ENCODE measurements at regions not wholly inside any gene's neighbourhood (a gene's known extent, or its start where the extent isn't known, plus 50 kb on each side); places are given as distances from the start of the nearest gene placed in this dataset.

- Histone ChIP-seq H3K9me3 (ENCODE audit: control insufficient read depth, low read length) (no peaks in the 10 kb centered on the region), H3K27ac (ENCODE audit: low read depth in 1 of 2, low read length in 2 of 2) (no peak overlapping the region), H3K4me3 (ENCODE audit: low read length in 2 of 2) (no peak overlapping the region), H3K27me3 (ENCODE audit: control insufficient read depth in 1 of 2, insufficient read depth in 2 of 2, low read length in 1 of 2) (no peaks in the 10 kb centered on the region), H3K4me1 (ENCODE audit: control insufficient read depth in 1 of 2, insufficient read depth in 2 of 2, low read length in 2 of 2) (no peaks in the 10 kb centered on the region), H3K36me3 (ENCODE audit: control insufficient read depth in 1 of 2, insufficient read depth in 2 of 2, low read length in 1 of 2) (no peaks in the 10 kb centered on the region)
- intact Hi-C loops (cut with DNase I): no loop called here
- no peak for DNase-seq
- no peak for ATAC-seq (ENCODE audit: low FRiP score)
- 92 to 94% methylated on average over 3 of the region's 4 CpGs for WGBS, 2 donors
These were observed 1005.1 kb upstream of the FAM98A start for GRCh38 chr2:34604164-34604563.

GRCh38 chr2:34602262-34602661, 1003.2 kb upstream of the FAM98A start:
- WGBS, 2 donors: 53 to 57% methylated on average over 3 of the region's 3 CpGs
- DNase-seq: no peak
- no peak for ATAC-seq (ENCODE audit: low FRiP score)
- intact Hi-C loops (cut with DNase I): no loop called here
- Histone ChIP-seq H3K9me3 (ENCODE audit: control insufficient read depth, low read length) (no peaks in the 10 kb centered on the region), H3K27me3 (ENCODE audit: control insufficient read depth in 1 of 2, insufficient read depth in 2 of 2, low read length in 1 of 2) (no peaks in the 10 kb centered on the region), H3K36me3 (ENCODE audit: control insufficient read depth in 1 of 2, insufficient read depth in 2 of 2, low read length in 1 of 2) (no peaks in the 10 kb centered on the region), H3K4me3 (ENCODE audit: low read length in 2 of 2) (no peak overlapping the region), H3K27ac (ENCODE audit: low read depth in 1 of 2, low read length in 2 of 2) (no peak overlapping the region), H3K4me1 (ENCODE audit: control insufficient read depth in 1 of 2, insufficient read depth in 2 of 2, low read length in 2 of 2) (no peaks in the 10 kb centered on the region)

GRCh38 chr2:34601561-34601960, 1002.5 kb upstream of the FAM98A start:
- intact Hi-C loops (cut with DNase I): no loop called here
- H3K27me3 ChIP-seq (ENCODE audit: control insufficient read depth in 1 of 2, insufficient read depth in 2 of 2, low read length in 1 of 2): no peaks in the 10 kb centered on the region
- H3K4me3 ChIP-seq (ENCODE audit: low read length in 2 of 2): no peak overlapping the region
- no peaks in the 10 kb centered on the region for H3K4me1 ChIP-seq (ENCODE audit: control insufficient read depth in 1 of 2, insufficient read depth in 2 of 2, low read length in 2 of 2)
- H3K9me3 ChIP-seq (ENCODE audit: control insufficient read depth, low read length): no peaks in the 10 kb centered on the region
- ATAC-seq (ENCODE audit: low FRiP score) (no peak), DNase-seq (no peak)
- 67 to 73% methylated on average over 2 of the region's 2 CpGs for WGBS, 2 donors
- no peaks in the 10 kb centered on the region for H3K36me3 ChIP-seq (ENCODE audit: control insufficient read depth in 1 of 2, insufficient read depth in 2 of 2, low read length in 1 of 2)
- no peak overlapping the region for H3K27ac ChIP-seq (ENCODE audit: low read depth in 1 of 2, low read length in 2 of 2)

- ATAC-seq (ENCODE audit: low FRiP score) (no peak), DNase-seq (no peak)
- Histone ChIP-seq H3K4me3 (ENCODE audit: low read length in 2 of 2) (no peak overlapping the region), H3K9me3 (ENCODE audit: control insufficient read depth, low read length) (no peaks in the 10 kb centered on the region), H3K36me3 (ENCODE audit: control insufficient read depth in 1 of 2, insufficient read depth in 2 of 2, low read length in 1 of 2) (no peaks in the 10 kb centered on the region), H3K4me1 (ENCODE audit: control insufficient read depth in 1 of 2, insufficient read depth in 2 of 2, low read length in 2 of 2) (no peaks in the 10 kb centered on the region), H3K27me3 (ENCODE audit: control insufficient read depth in 1 of 2, insufficient read depth in 2 of 2, low read length in 1 of 2) (no peaks in the 10 kb centered on the region), H3K27ac (ENCODE audit: low read depth in 1 of 2, low read length in 2 of 2) (no peak overlapping the region)
- 80 to 84% methylated on average over 2 of the region's 2 CpGs for WGBS, 2 donors
- intact Hi-C loops (cut with DNase I): no loop called here
These were observed 979.5 kb upstream of the FAM98A start for GRCh38 chr2:34578641-34579040.

GRCh38 chr2:34570266-34570872, 971.3 kb upstream of the FAM98A start:
- ATAC-seq (ENCODE audit: low FRiP score): no peak

GRCh38 chr2:34567128-34567527, 968.0 kb upstream of the FAM98A start:
- ATAC-seq (ENCODE audit: low FRiP score) (no peak), DNase-seq (no peak)
- Histone ChIP-seq H3K36me3 (ENCODE audit: control insufficient read depth in 1 of 2, insufficient read depth in 2 of 2, low read length in 1 of 2) (no peaks in the 10 kb centered on the region), H3K27me3 (ENCODE audit: control insufficient read depth in 1 of 2, insufficient read depth in 2 of 2, low read length in 1 of 2) (no peaks in the 10 kb centered on the region), H3K4me1 (ENCODE audit: control insufficient read depth in 1 of 2, insufficient read depth in 2 of 2, low read length in 2 of 2) (no peaks in the 10 kb centered on the region), H3K27ac (ENCODE audit: low read depth in 1 of 2, low read length in 2 of 2) (no peak overlapping the region), H3K9me3 (ENCODE audit: control insufficient read depth, low read length) (no peaks in the 10 kb centered on the region), H3K4me3 (ENCODE audit: low read length in 2 of 2) (no peak overlapping the region)
- intact Hi-C loops (cut with DNase I): no loop called here
- 43 to 61% methylated on average over 7 of the region's 7 CpGs for WGBS, 2 donors

More at GRCh38 chr2:34570266-34570872, 971.3 kb upstream of the FAM98A start:
- H3K27me3 ChIP-seq (ENCODE audit: control insufficient read depth in 1 of 2, insufficient read depth in 2 of 2, low read length in 1 of 2): no peaks in the 10 kb centered on the region
- H3K27ac ChIP-seq (ENCODE audit: low read depth in 1 of 2, low read length in 2 of 2): no peak overlapping the region
- no peaks in the 10 kb centered on the region for H3K4me1 ChIP-seq (ENCODE audit: control insufficient read depth in 1 of 2, insufficient read depth in 2 of 2, low read length in 2 of 2)
- no peaks in the 10 kb centered on the region for H3K36me3 ChIP-seq (ENCODE audit: control insufficient read depth in 1 of 2, insufficient read depth in 2 of 2, low read length in 1 of 2)
- intact Hi-C loops (cut with DNase I): no loop called here
- no peak for DNase-seq
- no peak overlapping the region for H3K4me3 ChIP-seq (ENCODE audit: low read length in 2 of 2)
- no peaks in the 10 kb centered on the region for H3K9me3 ChIP-seq (ENCODE audit: control insufficient read depth, low read length)
- WGBS, 2 donors: 56 to 59% methylated on average over 7 of the region's 7 CpGs

GRCh38 chr2:34552337-34552736, 953.2 kb upstream of the FAM98A start:
- intact Hi-C loops (cut with DNase I): no loop called here
- WGBS, 2 donors: 92 to 93% methylated on average over 5 of the region's 5 CpGs
- no peaks in the 10 kb centered on the region for H3K36me3 ChIP-seq (ENCODE audit: control insufficient read depth in 1 of 2, insufficient read depth in 2 of 2, low read length in 1 of 2)

GRCh38 chr2:34549710-34550345, 950.7 kb upstream of the FAM98A start:
- DNase-seq (no peak), ATAC-seq (ENCODE audit: low FRiP score) (no peak)
- Histone ChIP-seq H3K27me3 (ENCODE audit: control insufficient read depth in 1 of 2, insufficient read depth in 2 of 2, low read length in 1 of 2) (no peaks in the 10 kb centered on the region), H3K4me3 (ENCODE audit: low read length in 2 of 2) (no peak overlapping the region), H3K36me3 (ENCODE audit: control insufficient read depth in 1 of 2, insufficient read depth in 2 of 2, low read length in 1 of 2) (no peaks in the 10 kb centered on the region), H3K9me3 (ENCODE audit: control insufficient read depth, low read length) (no peaks in the 10 kb centered on the region), H3K4me1 (ENCODE audit: control insufficient read depth in 1 of 2, insufficient read depth in 2 of 2, low read length in 2 of 2) (no peaks in the 10 kb centered on the region), H3K27ac (ENCODE audit: low read depth in 1 of 2, low read length in 2 of 2) (no peak overlapping the region)
- intact Hi-C loops (cut with DNase I): no loop called here
- WGBS, 2 donors: 80 to 81% methylated on average over 3 of the region's 3 CpGs

More at GRCh38 chr2:34552337-34552736, 953.2 kb upstream of the FAM98A start:
- ATAC-seq (ENCODE audit: low FRiP score) (no peak), DNase-seq (no peak)
- Histone ChIP-seq H3K27me3 (ENCODE audit: control insufficient read depth in 1 of 2, insufficient read depth in 2 of 2, low read length in 1 of 2) (no peaks in the 10 kb centered on the region), H3K4me3 (ENCODE audit: low read length in 2 of 2) (no peak overlapping the region), H3K9me3 (ENCODE audit: control insufficient read depth, low read length) (no peaks in the 10 kb centered on the region), H3K4me1 (ENCODE audit: control insufficient read depth in 1 of 2, insufficient read depth in 2 of 2, low read length in 2 of 2) (no peaks in the 10 kb centered on the region), H3K27ac (ENCODE audit: low read depth in 1 of 2, low read length in 2 of 2) (no peak overlapping the region)

GRCh38 chr2:34547900-34548299, 948.8 kb upstream of the FAM98A start:
- intact Hi-C loops (cut with DNase I): no loop called here

More at GRCh38 chr2:34547900-34548299, 948.8 kb upstream of the FAM98A start:
- WGBS, 2 donors: 47 to 51% methylated on average over 3 of the region's 3 CpGs
- Histone ChIP-seq H3K9me3 (ENCODE audit: control insufficient read depth, low read length) (no peaks in the 10 kb centered on the region), H3K36me3 (ENCODE audit: control insufficient read depth in 1 of 2, insufficient read depth in 2 of 2, low read length in 1 of 2) (no peaks in the 10 kb centered on the region), H3K27ac (ENCODE audit: low read depth in 1 of 2, low read length in 2 of 2) (no peak overlapping the region), H3K4me3 (ENCODE audit: low read length in 2 of 2) (no peak overlapping the region), H3K27me3 (ENCODE audit: control insufficient read depth in 1 of 2, insufficient read depth in 2 of 2, low read length in 1 of 2) (no peaks in the 10 kb centered on the region), H3K4me1 (ENCODE audit: control insufficient read depth in 1 of 2, insufficient read depth in 2 of 2, low read length in 2 of 2) (no peaks in the 10 kb centered on the region)
- DNase-seq (no peak), ATAC-seq (ENCODE audit: low FRiP score) (no peak)

Data from aorta (tissue), 5 donors.